Mesothelial cell of epicardium (in vitro differentiated cells): ENCODE measurements at regions not wholly inside any gene's neighbourhood (a gene's known extent, or its start where the extent isn't known, plus 50 kb on each side); places are given as distances from the start of the nearest gene placed in this dataset.
"Not testable (repeated sequence)": the region's sequence is repeated elsewhere in the genome, so short reads cannot be mapped to it uniquely, and the experiment has no call there.

ENCODE experiments used
- DNase-seq, 2 experiments: peaks; one replicate each; pipeline ENCODE4 v3.0.0; 2021; ENCODE audit warnings: low spot score in 2 of 2; ENCODE audit not compliant: unreplicated experiment in 2 of 2
- H3K27ac Mint-ChIP-seq: 2 replicates; pipeline ENCODE4 v1.8.0; 2021; ENCODE audit warnings: mixed read lengths
- H3K27me3 Mint-ChIP-seq: 2 replicates; pipeline ENCODE4 v1.8.0; 2021; ENCODE audit warnings: low read depth, mixed read lengths
- H3K36me3 Mint-ChIP-seq: 2 replicates; pipeline ENCODE4 v1.8.0; 2021; ENCODE audit warnings: mixed read lengths
- H3K4me1 Mint-ChIP-seq: 2 replicates; pipeline ENCODE4 v1.8.0; 2021; ENCODE audit warnings: mixed read lengths
- H3K4me3 Mint-ChIP-seq: 2 replicates; pipeline ENCODE4 v1.8.0; 2021; ENCODE audit warnings: mild to moderate bottlenecking, moderate library complexity, mixed read lengths
- H3K9me3 Mint-ChIP-seq: 2 replicates; pipeline ENCODE4 v1.8.0; 2021; ENCODE audit warnings: mixed read lengths
- TF ChIP-seq, protein P1 (sequence below): fragments of 200-600 bp; sonication (generic); IDR thresholded peaks from one replicate; pipeline ENCODE4 v1.5.0; 2021; ENCODE audit warnings: antibody characterized with exemption; ENCODE audit not compliant: unreplicated experiment

DNA sequence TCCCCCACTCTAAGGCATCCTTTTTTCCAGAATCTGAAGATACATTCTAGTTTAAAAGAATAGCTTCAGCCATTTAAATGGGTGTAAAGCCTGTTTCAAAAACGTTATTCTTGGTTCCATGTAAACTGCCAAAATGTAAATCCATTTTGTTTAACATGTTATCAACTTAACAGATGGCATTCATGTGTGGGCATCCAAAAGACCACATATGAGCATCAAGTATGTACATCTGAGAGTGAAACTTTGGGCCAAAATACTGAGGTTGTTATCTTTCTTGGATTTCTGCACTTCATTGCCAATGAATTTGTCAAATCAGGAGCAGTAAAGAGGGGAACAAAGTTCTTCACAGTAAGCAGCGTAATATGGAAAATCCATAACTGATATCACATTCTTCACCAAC lies 395.4 kb downstream of the ZNF804A start:
- H3K36me3 Mint-ChIP-seq: no peaks in the 10 kb centered on the region
- DNase-seq: no peak
- H3K4me3 Mint-ChIP-seq: no peak overlapping the region
- no peak overlapping the region for H3K27ac Mint-ChIP-seq
- TF ChIP-seq, protein P1, sequence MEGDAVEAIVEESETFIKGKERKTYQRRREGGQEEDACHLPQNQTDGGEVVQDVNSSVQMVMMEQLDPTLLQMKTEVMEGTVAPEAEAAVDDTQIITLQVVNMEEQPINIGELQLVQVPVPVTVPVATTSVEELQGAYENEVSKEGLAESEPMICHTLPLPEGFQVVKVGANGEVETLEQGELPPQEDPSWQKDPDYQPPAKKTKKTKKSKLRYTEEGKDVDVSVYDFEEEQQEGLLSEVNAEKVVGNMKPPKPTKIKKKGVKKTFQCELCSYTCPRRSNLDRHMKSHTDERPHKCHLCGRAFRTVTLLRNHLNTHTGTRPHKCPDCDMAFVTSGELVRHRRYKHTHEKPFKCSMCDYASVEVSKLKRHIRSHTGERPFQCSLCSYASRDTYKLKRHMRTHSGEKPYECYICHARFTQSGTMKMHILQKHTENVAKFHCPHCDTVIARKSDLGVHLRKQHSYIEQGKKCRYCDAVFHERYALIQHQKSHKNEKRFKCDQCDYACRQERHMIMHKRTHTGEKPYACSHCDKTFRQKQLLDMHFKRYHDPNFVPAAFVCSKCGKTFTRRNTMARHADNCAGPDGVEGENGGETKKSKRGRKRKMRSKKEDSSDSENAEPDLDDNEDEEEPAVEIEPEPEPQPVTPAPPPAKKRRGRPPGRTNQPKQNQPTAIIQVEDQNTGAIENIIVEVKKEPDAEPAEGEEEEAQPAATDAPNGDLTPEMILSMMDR: no peak
- no peaks in the 10 kb centered on the region for H3K4me1 Mint-ChIP-seq
- H3K9me3 Mint-ChIP-seq: peaks cover 20% of the 10 kb centered on the region
- no peaks in the 10 kb centered on the region for H3K27me3 Mint-ChIP-seq

DNA sequence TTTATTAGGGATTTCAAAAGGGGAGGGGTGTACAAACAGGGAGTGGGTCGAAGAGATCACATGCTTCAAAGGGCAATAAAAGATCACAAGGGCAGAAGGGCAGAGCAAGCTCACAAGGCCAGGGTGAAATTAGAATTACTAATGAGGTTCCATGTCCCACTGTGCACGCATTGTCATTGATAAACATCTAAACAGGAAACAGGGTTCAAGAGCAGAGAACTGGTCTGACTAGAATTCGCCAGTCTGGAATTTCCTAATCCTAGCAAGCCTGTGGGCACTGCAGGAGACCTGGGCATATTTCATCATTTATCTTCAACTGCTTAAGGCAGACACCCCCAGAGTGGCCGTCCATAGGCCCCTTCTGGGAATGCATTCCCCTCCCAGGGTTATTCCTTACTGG lies 408.2 kb downstream of the ZNF804A start:
- TF ChIP-seq, protein P1: no peak
- no peak for DNase-seq
- Mint-ChIP-seq H3K36me3 (no peaks in the 10 kb centered on the region), H3K4me3 (no peak overlapping the region), H3K27ac (no peak overlapping the region), H3K9me3 (peaks cover 51% of the 10 kb centered on the region), H3K27me3 (no peaks in the 10 kb centered on the region), H3K4me1 (no peaks in the 10 kb centered on the region)

DNA sequence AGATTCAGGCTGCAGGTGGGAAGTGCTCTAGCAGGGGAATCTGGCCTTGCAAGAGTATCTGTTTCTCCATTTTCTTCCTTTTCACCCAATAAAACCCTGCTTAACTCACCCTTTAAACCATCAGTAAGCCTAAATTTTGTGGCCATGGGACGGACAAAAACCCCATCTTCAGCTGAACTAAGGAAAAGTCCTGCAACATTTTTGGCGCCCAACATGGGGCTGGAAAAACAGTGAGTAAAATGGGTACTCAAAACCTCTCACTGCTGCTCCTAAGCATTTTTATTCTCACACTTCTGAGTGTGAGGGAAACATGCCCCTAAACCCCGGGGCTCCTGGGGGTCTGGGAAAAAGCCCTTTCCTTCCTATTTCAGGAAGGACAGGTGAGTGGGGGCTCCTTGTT lies 414.3 kb downstream of the ZNF804A start:
- Mint-ChIP-seq H3K27ac (no peak overlapping the region), H3K36me3 (peaks cover 5% of the 10 kb centered on the region), H3K4me3 (no peak overlapping the region), H3K9me3 (peaks cover 62% of the 10 kb centered on the region), H3K4me1 (no peaks in the 10 kb centered on the region), H3K27me3 (no peaks in the 10 kb centered on the region)
- TF ChIP-seq, protein P1: no peak
- DNase-seq: no peak

GRCh38 chr2:185014076-185014475 lies 415.7 kb downstream of the ZNF804A start:
- TF ChIP-seq, protein P1: no peak
- Mint-ChIP-seq H3K36me3 (peaks cover 5% of the 10 kb centered on the region), H3K9me3 (peaks cover 51% of the 10 kb centered on the region)

GRCh38 chr2:185025891-185026290 lies 427.6 kb downstream of the ZNF804A start:
- not testable (repeated sequence) for H3K4me1 Mint-ChIP-seq, H3K36me3 Mint-ChIP-seq, H3K27ac Mint-ChIP-seq, H3K4me3 Mint-ChIP-seq, DNase-seq, H3K27me3 Mint-ChIP-seq
- H3K9me3 Mint-ChIP-seq: peaks cover 25% of the 10 kb centered on the region

More at GRCh38 chr2:185014076-185014475, 415.7 kb downstream of the ZNF804A start:
- Mint-ChIP-seq H3K27ac (no peak overlapping the region), H3K27me3 (no peaks in the 10 kb centered on the region), H3K4me1 (no peaks in the 10 kb centered on the region), H3K4me3 (no peak overlapping the region)
- DNase-seq: no peak

DNA sequence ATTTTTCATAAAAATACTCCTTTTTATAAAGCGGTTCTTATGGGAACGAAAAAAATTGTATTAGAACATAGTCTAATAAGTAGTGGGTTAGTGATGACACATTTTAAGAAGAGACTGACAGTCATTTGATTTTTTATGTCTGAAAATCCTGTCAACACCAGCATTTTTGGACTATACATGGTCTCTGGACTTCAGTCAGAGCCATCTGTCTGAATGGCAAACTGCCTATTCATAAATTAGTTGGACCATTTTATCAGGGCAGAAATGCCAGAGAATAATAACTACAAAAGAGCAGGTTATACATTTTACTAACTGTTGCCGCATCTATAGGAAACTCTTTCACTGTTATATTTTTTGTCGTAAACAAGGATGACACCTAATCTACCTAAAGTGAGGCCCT lies 437.6 kb downstream of the ZNF804A start:
- Mint-ChIP-seq H3K9me3 (peaks cover 20% of the 10 kb centered on the region), H3K27me3 (no peaks in the 10 kb centered on the region), H3K4me3 (no peak overlapping the region), H3K27ac (no peak overlapping the region), H3K4me1 (no peaks in the 10 kb centered on the region), H3K36me3 (no peaks in the 10 kb centered on the region)
- TF ChIP-seq, protein P1: no peak
- no peak for DNase-seq
